ENCODE measurements at regions not wholly inside any gene's neighbourhood (a gene's known extent, or its start where the extent isn't known, plus 50 kb on each side); places are given as distances from the start of the nearest gene placed in this dataset.
"Not testable (repeated sequence)": the region's sequence is repeated elsewhere in the genome, so short reads cannot be mapped to it uniquely, and the experiment has no call there.

GRCh38 chr7:121618182-121618581 lies 222.1 kb upstream of the FAM3C start:
- no peak for DNase-seq

GRCh38 chr7:121610243-121610642 lies 214.1 kb upstream of the FAM3C start:
- DNase-seq: no peak

GRCh38 chr7:121609208-121609607 lies 213.1 kb upstream of the FAM3C start:
- DNase-seq: no peak

- DNase-seq: no peak
Observed at GRCh38 chr7:121608785-121609184, 212.7 kb upstream of the FAM3C start.

- not testable (repeated sequence) for DNase-seq
Observed at GRCh38 chr7:121608183-121608582, 212.1 kb upstream of the FAM3C start.

GRCh38 chr7:121605317-121605680 lies 209.2 kb upstream of the FAM3C start:
- no peak for DNase-seq

- no peak for DNase-seq
Observed at GRCh38 chr7:121604627-121605316, 208.7 kb upstream of the FAM3C start.

- no peak for DNase-seq
Observed at GRCh38 chr7:121603886-121604285, 207.8 kb upstream of the FAM3C start.

GRCh38 chr7:121599887-121600286 lies 203.8 kb upstream of the FAM3C start:
- no peak for DNase-seq

GRCh38 chr7:121595758-121596696 lies 199.9 kb upstream of the FAM3C start:
- DNase-seq: no peak

GRCh38 chr7:121591926-121592325 lies 195.8 kb upstream of the FAM3C start:
- no peak for DNase-seq

- no peak for DNase-seq
Observed at GRCh38 chr7:121587435-121587834, 191.3 kb upstream of the FAM3C start.

GRCh38 chr7:121582258-121582657 lies 186.2 kb upstream of the FAM3C start:
- DNase-seq: no peak

GRCh38 chr7:121579639-121580038 lies 183.5 kb upstream of the FAM3C start:
- DNase-seq: no peak

- DNase-seq: no peak
Observed at GRCh38 chr7:121578669-121579068, 182.6 kb upstream of the FAM3C start.

GRCh38 chr7:121576148-121576917 lies 180.2 kb upstream of the FAM3C start:
- DNase-seq: no peak

GRCh38 chr7:121575194-121575765 lies 179.2 kb upstream of the FAM3C start:
- no peak for DNase-seq

GRCh38 chr7:121574109-121574508 lies 178.0 kb upstream of the FAM3C start:
- DNase-seq: no peak

GRCh38 chr7:121572615-121573014 lies 176.5 kb upstream of the FAM3C start:
- no peak for DNase-seq

- DNase-seq: no peak
Observed at GRCh38 chr7:121570365-121570764, 174.3 kb upstream of the FAM3C start.

GRCh38 chr7:121563177-121563576 lies 167.1 kb upstream of the FAM3C start:
- no peak for DNase-seq

GRCh38 chr7:121562259-121562658 lies 166.2 kb upstream of the FAM3C start:
- DNase-seq: no peak

- DNase-seq: no peak
Observed at GRCh38 chr7:121561717-121562116, 165.6 kb upstream of the FAM3C start.
